Gastrocnemius medialis (tissue), 4 donors: ENCODE measurements at regions not wholly inside any gene's neighbourhood (a gene's known extent, or its start where the extent isn't known, plus 50 kb on each side); places are given as distances from the start of the nearest gene placed in this dataset.

Experiments used
- ATAC-seq, 2 donors: fragments of 150-250 bp; one replicate each; pipeline ENCODE4 v1.9.1; 2016
- DNase-seq, 2 donors: peaks; one replicate each; pipeline ENCODE4 v3.0.0-alpha.2; 2019
- H3K27ac ChIP-seq, 4 donors: fragments of 200-600 bp; sonication (generic); 1 replicate in 1 of 4; 2 replicates in 3 of 4; pipeline ENCODE4 v1.5.1; 2016 to 2018; ENCODE audit warnings: mild to moderate bottlenecking in 2 of 4, moderate library complexity in 1 of 4
- H3K27me3 ChIP-seq, 3 donors: fragments of 200-600 bp; sonication (generic) in 2 of 3; 1 replicate in 1 of 3; 2 replicates in 2 of 3; pipeline versions ENCODE4 v1.5.1 to v1.6.0; 2016 to 2019; ENCODE audit warnings: mild to moderate bottlenecking in 1 of 3, moderate library complexity in 1 of 3
- H3K36me3 ChIP-seq, 2 donors: fragments of 200-600 bp; sonication (generic) in 1 of 2; one replicate each; pipeline ENCODE4 v1.5.1; 2017 to 2018
- H3K4me1 ChIP-seq, 2 donors: fragments of 200-600 bp; sonication (generic) in 1 of 2; one replicate each; pipeline ENCODE4 v1.5.1; 2016 to 2017; ENCODE audit warnings: mild to moderate bottlenecking in 2 of 2
- H3K4me3 ChIP-seq, 4 donors: fragments of 200-600 bp; sonication (generic) in 3 of 4; 1 replicate in 1 of 4; 2 replicates in 3 of 4; pipeline ENCODE4 v1.5.1; 2016 to 2019; ENCODE audit warnings: mild to moderate bottlenecking in 2 of 4
- H3K9me3 ChIP-seq, 3 donors: fragments of 200-600 bp; sonication (generic) in 2 of 3; 1 replicate in 1 of 3; 2 replicates in 2 of 3; pipeline ENCODE4 v1.5.1; 2016 to 2019
- CTCF ChIP-seq, 5 experiments: fragments of 450-650 bp in 3 of 5; fragments of 200-600 bp in 2 of 5; sonication (generic) in 2 of 5; IDR thresholded peaks in 4 of 5; conservative IDR thresholded peaks in 1 of 5; 1 replicate in 4 of 5; 2 replicates in 1 of 5; pipeline ENCODE4 v1.5.1; 2016 to 2019; ENCODE audit warnings: antibody characterized with exemption in 5 of 5, mild to moderate bottlenecking in 3 of 5, moderate library complexity in 3 of 5
- POLR2A ChIP-seq, 2 donors: fragments of 450-650 bp; IDR thresholded peaks; one replicate each; pipeline ENCODE4 v1.6.1; 2017; ENCODE audit warnings: antibody characterized with exemption in 2 of 2, mild to moderate bottlenecking in 2 of 2, moderate library complexity in 2 of 2
- in situ Hi-C, 4 donors: fragments of 200-750 bp; cut with MboI; loops; one replicate each; pipeline versions ENCODE4 v1.15.0 to v1.8.0; 2017; ENCODE audit warnings: low sequenced_read_pairs in 4 of 4
- intact Hi-C: fragments of 100-400 bp; cut with DNase I; formaldehyde crosslinking; loops from one replicate; pipeline ENCODE4 v1.15.1; 2023; ENCODE audit warnings: low total_unique reads

GRCh38 chr6:159610881-159611280, 82.2 kb downstream of the SOD2 start:
- intact Hi-C loops = no loop called here
- ATAC-seq = no peak
- H3K27me3 ChIP-seq = no peaks in the 10 kb centered on the region

GRCh38 chr6:159609652-159610178, 83.3 kb downstream of the SOD2 start:
- intact Hi-C loops (no loop called here), in situ Hi-C loops (no loop called here)
- H3K27ac ChIP-seq = no peak overlapping the region
- H3K27me3 ChIP-seq = no peaks in the 10 kb centered on the region
- TF ChIP-seq CTCF (IDR thresholded peaks at IDR 0.05 in 4 of 5, conservative IDR thresholded peaks at IDR 0.05 in 1 of 5) = no peak
- TF ChIP-seq POLR2A (IDR thresholded peaks at IDR 0.05) = no peak
- no peak for ATAC-seq
- H3K4me3 ChIP-seq = no peak overlapping the region
- H3K36me3 ChIP-seq = no peaks in the 10 kb centered on the region
- H3K4me1 ChIP-seq = no peaks in the 10 kb centered on the region
- no peaks in the 10 kb centered on the region for H3K9me3 ChIP-seq
- no peak for DNase-seq

More at GRCh38 chr6:159610881-159611280, 82.2 kb downstream of the SOD2 start:
- in situ Hi-C loops = no loop called here
- no peak for DNase-seq
- no peaks in the 10 kb centered on the region for H3K4me1 ChIP-seq
- H3K4me3 ChIP-seq = no peak overlapping the region
- TF ChIP-seq POLR2A (IDR thresholded peaks at IDR 0.05) (no peak), CTCF (IDR thresholded peaks at IDR 0.05 in 4 of 5, conservative IDR thresholded peaks at IDR 0.05 in 1 of 5) (no peak)
- H3K36me3 ChIP-seq = peaks cover 0 to 4% of the 10 kb centered on the region in 2 donors
- H3K9me3 ChIP-seq = no peaks in the 10 kb centered on the region
- no peak overlapping the region for H3K27ac ChIP-seq

GRCh38 chr6:159608961-159609651, 83.9 kb downstream of the SOD2 start:
- Histone ChIP-seq H3K27me3 (no peaks in the 10 kb centered on the region), H3K36me3 (no peaks in the 10 kb centered on the region), H3K4me1 (no peaks in the 10 kb centered on the region), H3K9me3 (no peaks in the 10 kb centered on the region), H3K4me3 (no peak overlapping the region), H3K27ac (no peak overlapping the region)
- DNase-seq (no peak), ATAC-seq (no peak)
- TF ChIP-seq CTCF (IDR thresholded peaks at IDR 0.05 in 4 of 5, conservative IDR thresholded peaks at IDR 0.05 in 1 of 5) (peak in 2 of 5 experiments; percentile 15 to 40), POLR2A (IDR thresholded peaks at IDR 0.05) (no peak)
- intact Hi-C loops = no loop called here
- in situ Hi-C loops = no loop called here

- DNase-seq = no peak
- H3K27ac ChIP-seq = no peak overlapping the region
- H3K27me3 ChIP-seq = no peaks in the 10 kb centered on the region
- no peak overlapping the region for H3K4me3 ChIP-seq
- no peak for TF ChIP-seq CTCF (IDR thresholded peaks at IDR 0.05 in 4 of 5, conservative IDR thresholded peaks at IDR 0.05 in 1 of 5)
- no peak for TF ChIP-seq POLR2A (IDR thresholded peaks at IDR 0.05)
- H3K4me1 ChIP-seq = no peaks in the 10 kb centered on the region
- no peaks in the 10 kb centered on the region for H3K36me3 ChIP-seq
- intact Hi-C loops (no loop called here), in situ Hi-C loops (no loop called here)
- no peak for ATAC-seq
- H3K9me3 ChIP-seq = no peaks in the 10 kb centered on the region
Observed at GRCh38 chr6:159606786-159607185, 86.3 kb downstream of the SOD2 start.
